Body of pancreas (tissue), 4 donors: ENCODE measurements at regions not wholly inside any gene's neighbourhood (a gene's known extent, or its start where the extent isn't known, plus 50 kb on each side); places are given as distances from the start of the nearest gene placed in this dataset.

ENCODE experiments used
- CTCF ChIP-seq, 7 experiments: fragments of 450-650 bp in 4 of 7; fragments of 200-600 bp in 3 of 7; sonication (generic) in 3 of 7; IDR thresholded peaks; one replicate each; pipeline ENCODE4 v1.5.1; 2016 to 2019; ENCODE audit warnings: antibody characterized with exemption in 7 of 7
- POLR2A ChIP-seq, 3 donors: fragments of 450-650 bp; IDR thresholded peaks; one replicate each; pipeline ENCODE4 v1.6.1; 2016; ENCODE audit warnings: antibody characterized with exemption in 3 of 3, mild to moderate bottlenecking in 2 of 3

GRCh38 chr5:98258939-98259338, 514.5 kb upstream of the RGMB start:
- TF ChIP-seq CTCF (IDR thresholded peaks at IDR 0.05) (no peak), POLR2A (IDR thresholded peaks at IDR 0.05) (no peak)
